ENCODE measurements at regions not wholly inside any gene's neighbourhood (a gene's known extent, or its start where the extent isn't known, plus 50 kb on each side); places are given as distances from the start of the nearest gene placed in this dataset.

- Histone ChIP-seq H3K79me2 (ENCODE audit: control insufficient read depth in 1 of 2, insufficient read depth in 2 of 2, low read length in 2 of 2) (no peaks in the 10 kb centered on the region), H4K91ac (replicated peaks; ENCODE audit: insufficient read length, low read length) (no peak overlapping the region), H2BK15ac (ENCODE audit: low read length) (no peak overlapping the region), H2BK120ac (replicated peaks; ENCODE audit: low read depth, low read length) (no peak overlapping the region), H3K23ac (ENCODE audit: insufficient read length) (no peak overlapping the region), H3K14ac (ENCODE audit: insufficient read length) (no peak overlapping the region), H2AFZ (ENCODE audit: low read length) (no peak overlapping the region), H4K20me1 (replicated peaks in 1 of 2; ENCODE audit: control insufficient read depth in 1 of 2, insufficient read depth in 2 of 2, low read length in 2 of 2) (no peaks in the 10 kb centered on the region), H3K27me3 (replicated peaks in 1 of 4; ENCODE audit: control insufficient read depth in 3 of 4, extremely low read depth in 1 of 4, insufficient read depth in 3 of 4, low read length in 3 of 4) (no peaks in the 10 kb centered on the region), H3K4me1 (replicated peaks in 1 of 4; ENCODE audit: control insufficient read depth in 3 of 4, insufficient read depth in 4 of 4, low read length in 3 of 4) (no peaks in the 10 kb centered on the region), H3K4me3 (ENCODE audit: extremely low read depth in 1 of 4, insufficient read depth in 2 of 4, low read depth in 3 of 4, low read length in 4 of 4) (no peak overlapping the region), H3K9me3 (ENCODE audit: insufficient read depth in 2 of 2, low read depth in 1 of 2, low read length in 1 of 2) (no peaks in the 10 kb centered on the region), H3K27ac (ENCODE audit: low read depth, low read length) (no peak overlapping the region), H3K4ac (replicated peaks; ENCODE audit: insufficient read length, low read depth, low read length) (no peak overlapping the region), H3K23me2 (ENCODE audit: low read depth, low read length) (no peaks in the 10 kb centered on the region), H2BK12ac (ENCODE audit: low read depth, low read length) (no peak overlapping the region), H3K4me2 (ENCODE audit: insufficient read depth in 1 of 2, low read depth in 2 of 2, low read length in 2 of 2) (no peak overlapping the region), H4K8ac (ENCODE audit: extremely low read depth, insufficient read depth, low read length) (no peak overlapping the region), H2BK20ac (ENCODE audit: low read length) (no peak overlapping the region), H3K9ac (replicated peaks in 1 of 4; ENCODE audit: extremely low read depth in 1 of 4, low read depth in 3 of 4, low read length in 3 of 4) (no peak overlapping the region), H3K56ac (replicated peaks; ENCODE audit: insufficient read length, low read depth, low read length) (no peak overlapping the region), H2AK5ac (ENCODE audit: low read depth, low read length) (no peak overlapping the region), H4K5ac (ENCODE audit: insufficient read length, low read depth, low read length) (no peak overlapping the region), H3K36me3 (ENCODE audit: control insufficient read depth in 2 of 4, insufficient read depth in 4 of 4, low read length in 3 of 4) (no peaks in the 10 kb centered on the region), H2BK5ac (ENCODE audit: low read depth, low read length) (no peak overlapping the region), H3K18ac (ENCODE audit: extremely low read depth, low read length) (no peak overlapping the region), H3K79me1 (ENCODE audit: low read depth, low read length) (no peaks in the 10 kb centered on the region)
- ChIA-PET CTCF (ENCODE audit: partially characterized antibody) (no interaction called here), POLR2A (ENCODE audit: partially characterized antibody) (no interaction called here)
- DNase-seq (ENCODE audit: low read depth in 1 of 2, low spot score in 2 of 2) (no peak), FAIRE-seq (no peak)
- 90% methylated on average over 9 of the region's 9 CpGs; no CpG with 5 or more reads in 1 of the 2 experiments for WGBS, 2 experiments (ENCODE audit: extremely low coverage in 1 of 2, insufficient coverage in 1 of 2, insufficient read length in 1 of 2, insufficient replicate concordance in 2 of 2, low coverage in 1 of 2, low lambda C conversion rate in 2 of 2, missing lambda C conversion rate in 1 of 2)
- no peak for TF ChIP-seq ZNF274 (IDR thresholded peaks at IDR 0.05; ENCODE audit: borderline replicate concordance, extremely low read depth, low read length)
- no peak for TF ChIP-seq RAD21 (IDR thresholded peaks at IDR 0.05 in 1 of 2, conservative IDR thresholded peaks at IDR 0.05 in 1 of 2; ENCODE audit: low read depth in 2 of 2, low read length in 2 of 2)
- TF ChIP-seq TEAD4 (IDR thresholded peaks at IDR 0.05; ENCODE audit: low read depth, low read length): no peak
- TF ChIP-seq BCL11A (IDR thresholded peaks at IDR 0.05; ENCODE audit: low read depth in 2 of 2, low read length in 2 of 2): no peak
- no peak for TF ChIP-seq MAFK (IDR thresholded peaks at IDR 0.05; ENCODE audit: low read depth, low read length)
- TF ChIP-seq SP2 (IDR thresholded peaks at IDR 0.05; ENCODE audit: low read length): no peak
Measured at GRCh38 chr10:36385693-36386092, 739.7 kb upstream of the ANKRD30A start.
